Brain pericyte (primary cell): ENCODE measurements at regions not wholly inside any gene's neighbourhood (a gene's known extent, or its start where the extent isn't known, plus 50 kb on each side); places are given as distances from the start of the nearest gene placed in this dataset.

Experiments used
- DNase-seq: peaks from one replicate; pipeline ENCODE4 v3.0.0-alpha.2; 2012; ENCODE audit warnings: low read depth, low spot score

DNA sequence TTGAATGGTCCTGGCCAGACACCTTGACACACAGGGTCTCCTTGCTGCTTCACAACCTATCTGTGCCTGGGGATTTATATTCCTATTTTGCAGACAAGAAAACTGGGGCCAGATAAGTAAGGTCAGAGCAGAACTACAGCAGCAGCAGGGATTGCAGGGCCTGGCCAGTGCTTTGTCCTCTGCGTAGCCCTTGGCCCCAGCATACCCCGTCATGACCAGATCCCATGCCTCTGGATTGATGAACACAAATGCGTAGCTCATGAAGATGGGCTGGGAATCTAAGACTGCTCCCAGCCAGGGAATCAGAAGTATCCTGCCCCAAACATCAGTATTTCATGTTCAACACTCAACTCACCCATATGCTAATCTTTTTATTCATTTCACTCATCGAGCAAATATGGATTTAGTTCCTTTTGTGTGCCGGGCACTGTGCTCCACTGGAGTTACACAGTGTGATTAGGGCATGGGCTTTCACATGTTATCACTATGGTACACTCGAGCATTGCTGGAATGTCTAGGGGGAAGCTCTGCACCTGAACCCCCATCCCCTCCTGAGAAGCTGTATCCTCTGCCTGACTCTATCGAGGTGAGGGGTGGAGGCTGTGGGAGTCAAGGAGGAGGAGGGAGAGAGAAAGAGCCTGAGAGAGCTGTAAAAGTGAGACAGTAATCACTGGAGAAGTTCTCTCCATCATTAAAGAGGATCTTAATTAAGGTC lies 143.3 kb downstream of the CYP26B1 start:
- no peak for DNase-seq

DNA sequence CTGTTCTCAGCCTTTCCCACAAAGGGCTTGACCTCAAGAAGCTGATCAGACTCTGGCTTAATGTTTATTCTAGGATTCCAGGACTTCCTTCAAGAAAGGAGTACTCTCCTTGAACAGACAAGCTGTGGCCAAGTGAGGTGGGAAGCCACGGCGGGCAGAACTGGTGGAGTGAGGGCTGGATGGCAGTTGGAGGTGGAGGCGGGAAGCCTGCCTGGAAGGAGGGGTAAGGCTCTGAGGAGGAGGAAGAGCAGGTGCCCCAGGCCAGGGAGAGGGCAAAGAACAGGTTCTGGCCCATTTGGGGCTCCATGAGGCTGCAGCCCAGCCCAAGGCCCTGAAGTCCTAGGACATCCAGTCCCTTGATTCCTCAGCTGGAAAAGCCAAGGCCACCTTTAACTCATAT lies 143.9 kb downstream of the CYP26B1 start:
- DNase-seq, result no peak

GRCh38 chr2:72003124-72003523 lies 144.5 kb downstream of the CYP26B1 start:
- DNase-seq, result no peak

- DNase-seq, result no peak
Measured at GRCh38 chr2:72001937-72002690, 145.5 kb downstream of the CYP26B1 start.

- no peak for DNase-seq
Measured at GRCh38 chr2:72000110-72000509, 147.6 kb downstream of the CYP26B1 start.

DNA sequence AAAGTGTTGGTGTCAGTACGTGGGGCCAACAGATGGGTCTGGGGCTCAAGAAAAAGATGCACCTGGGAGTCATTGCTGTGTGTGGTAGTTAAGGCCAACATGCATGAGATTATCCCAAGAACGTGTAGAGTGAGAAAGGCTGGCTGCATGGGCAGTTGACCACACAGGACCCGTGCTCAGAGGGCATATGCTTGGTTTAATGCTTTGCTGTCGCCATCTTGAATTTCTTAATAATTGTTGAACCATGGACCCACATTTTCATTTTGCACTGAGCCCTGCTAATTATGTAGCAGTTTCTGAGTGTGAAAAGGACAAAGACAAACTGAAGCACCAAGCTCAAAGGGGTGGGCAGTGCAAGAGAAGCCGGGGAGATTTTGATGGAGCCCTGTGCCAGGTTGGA lies 148.1 kb downstream of the CYP26B1 start:
- DNase-seq, result no peak

DNA sequence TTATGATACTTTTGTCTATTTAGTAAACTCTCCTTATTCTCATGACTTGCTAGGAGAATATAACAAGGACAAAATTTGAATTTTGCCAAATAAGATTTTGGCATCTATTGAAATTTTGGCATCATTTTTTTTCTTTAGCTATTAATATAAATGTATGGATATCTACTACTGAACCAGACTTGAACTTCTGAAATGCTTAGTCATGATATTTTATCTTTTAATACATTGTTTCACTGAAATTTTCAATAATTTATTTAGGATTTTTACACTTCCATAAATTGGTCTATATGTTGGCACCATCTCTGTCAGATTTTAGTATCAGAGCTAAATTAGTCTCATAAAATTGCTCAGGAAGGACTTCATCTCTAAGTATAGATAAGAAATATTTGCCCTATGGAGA lies 149.8 kb downstream of the CYP26B1 start:
- no peak for DNase-seq

DNA sequence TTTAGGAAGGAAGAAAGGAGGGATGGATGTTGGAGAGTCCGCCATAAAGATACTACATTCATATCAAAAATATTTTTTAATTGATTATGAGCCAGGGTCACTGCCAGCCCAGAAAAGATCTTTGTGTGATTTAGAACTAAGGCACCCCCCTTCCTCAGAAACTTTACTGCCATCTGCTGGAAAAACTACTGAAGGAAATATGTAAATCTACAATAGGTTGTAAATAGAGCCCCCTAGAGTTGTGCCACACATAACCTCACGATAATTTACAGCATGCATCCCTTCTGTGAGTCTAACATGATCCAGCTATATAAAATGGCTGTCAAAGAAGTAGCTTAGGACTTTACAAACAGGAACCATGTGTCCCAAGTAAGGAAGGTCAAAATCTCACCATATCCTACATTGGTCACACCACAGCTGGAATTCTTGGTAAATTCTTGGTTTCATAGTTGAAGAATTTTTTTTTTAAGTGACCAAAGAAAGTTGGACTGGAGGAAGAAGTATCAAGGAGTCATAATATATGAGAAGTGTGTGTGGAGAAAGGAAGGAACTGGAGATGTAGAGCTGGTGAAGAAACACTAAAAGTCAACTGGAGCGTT lies 152.5 kb downstream of the CYP26B1 start:
- DNase-seq, result no peak

DNA sequence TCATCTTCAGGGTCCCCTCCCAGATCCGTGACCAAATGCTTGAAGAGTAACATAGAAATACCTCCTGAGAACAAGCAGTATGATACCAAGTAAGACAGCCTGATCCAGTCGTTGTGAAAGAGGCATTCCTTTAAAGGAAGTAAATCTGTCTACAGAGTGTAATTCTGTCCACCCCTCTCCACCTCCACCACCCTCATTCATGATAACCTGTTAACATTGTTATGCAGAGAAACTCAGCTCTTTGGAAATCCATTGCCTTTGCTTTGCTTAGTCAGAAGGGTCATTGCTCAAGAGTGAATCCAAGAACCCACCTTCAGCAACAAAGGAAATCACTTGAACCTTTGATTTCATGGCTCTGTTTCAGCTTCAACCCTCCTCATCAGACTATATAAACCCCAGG lies 155.6 kb downstream of the CYP26B1 start:
- no peak for DNase-seq

- DNase-seq, result no peak
Measured at GRCh38 chr2:71991397-71991796, 156.3 kb downstream of the CYP26B1 start.

- no peak for DNase-seq
Measured at GRCh38 chr2:71990826-71991225, 156.8 kb downstream of the CYP26B1 start.

GRCh38 chr2:71990122-71990521 lies 157.5 kb downstream of the CYP26B1 start:
- DNase-seq, result no peak

GRCh38 chr2:71989671-71990070 lies 158.0 kb downstream of the CYP26B1 start:
- DNase-seq, result no peak

DNA sequence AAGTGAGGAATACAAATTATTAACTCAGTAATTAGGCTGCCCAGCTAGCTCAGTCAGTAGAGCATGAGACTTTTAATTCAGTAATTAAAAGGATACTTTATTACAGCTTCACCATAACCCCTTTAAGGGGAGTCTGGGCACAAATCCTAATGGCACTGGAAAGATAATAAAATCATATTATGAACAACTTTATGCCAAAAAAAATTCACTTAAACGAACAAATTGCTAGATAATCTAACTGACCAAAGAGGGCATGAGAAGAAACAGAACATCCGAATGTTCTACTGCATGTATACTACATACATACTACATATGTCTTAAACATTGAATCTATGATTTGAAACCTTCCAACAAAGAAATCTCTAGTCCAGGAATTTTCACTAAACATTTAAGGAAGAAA lies 159.5 kb downstream of the CYP26B1 start:
- DNase-seq, result no peak

- DNase-seq, result no peak
Measured at GRCh38 chr2:71976685-71977084, 171.0 kb downstream of the CYP26B1 start.

GRCh38 chr2:71974846-71975245 lies 172.8 kb downstream of the CYP26B1 start:
- no peak for DNase-seq

DNA sequence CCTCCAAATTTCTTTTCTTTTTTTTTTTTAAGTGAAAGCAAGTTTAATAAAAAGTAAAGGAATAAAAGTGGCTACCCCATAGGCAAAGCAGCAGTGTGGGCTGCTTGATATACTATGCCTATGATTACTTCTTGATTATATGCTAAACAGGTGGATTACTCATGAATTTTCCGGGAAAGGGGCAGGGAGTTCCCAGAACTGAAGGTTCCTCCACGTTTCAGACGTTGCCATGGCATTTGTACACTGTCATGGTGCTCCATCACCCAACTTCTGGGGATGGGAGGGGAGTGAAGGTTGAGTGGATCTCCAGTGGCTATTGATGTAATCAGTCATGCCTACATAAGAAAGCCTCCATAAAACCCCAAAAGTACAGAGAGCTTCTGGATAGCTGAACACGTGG lies 176.2 kb downstream of the CYP26B1 start:
- DNase-seq, result no peak

DNA sequence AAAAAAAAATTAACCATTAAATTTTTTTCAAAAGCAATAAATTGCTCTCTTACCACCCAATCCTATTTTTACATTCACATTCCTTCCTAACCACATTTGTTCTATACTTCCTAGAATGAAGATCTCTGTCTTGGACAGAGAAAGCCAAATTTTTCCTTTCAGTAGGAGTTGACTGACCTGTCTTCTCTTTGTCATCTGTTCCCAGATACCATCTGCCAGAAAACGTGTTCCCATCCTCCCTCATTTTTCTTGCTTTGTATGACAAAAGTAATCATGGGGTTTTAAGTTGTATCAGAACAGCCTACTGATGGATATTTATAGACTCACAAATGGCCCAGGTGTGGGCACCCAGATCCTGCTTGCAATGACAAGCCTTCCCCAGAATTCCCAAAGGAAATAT lies 182.1 kb downstream of the CYP26B1 start:
- DNase-seq, result no peak

DNA sequence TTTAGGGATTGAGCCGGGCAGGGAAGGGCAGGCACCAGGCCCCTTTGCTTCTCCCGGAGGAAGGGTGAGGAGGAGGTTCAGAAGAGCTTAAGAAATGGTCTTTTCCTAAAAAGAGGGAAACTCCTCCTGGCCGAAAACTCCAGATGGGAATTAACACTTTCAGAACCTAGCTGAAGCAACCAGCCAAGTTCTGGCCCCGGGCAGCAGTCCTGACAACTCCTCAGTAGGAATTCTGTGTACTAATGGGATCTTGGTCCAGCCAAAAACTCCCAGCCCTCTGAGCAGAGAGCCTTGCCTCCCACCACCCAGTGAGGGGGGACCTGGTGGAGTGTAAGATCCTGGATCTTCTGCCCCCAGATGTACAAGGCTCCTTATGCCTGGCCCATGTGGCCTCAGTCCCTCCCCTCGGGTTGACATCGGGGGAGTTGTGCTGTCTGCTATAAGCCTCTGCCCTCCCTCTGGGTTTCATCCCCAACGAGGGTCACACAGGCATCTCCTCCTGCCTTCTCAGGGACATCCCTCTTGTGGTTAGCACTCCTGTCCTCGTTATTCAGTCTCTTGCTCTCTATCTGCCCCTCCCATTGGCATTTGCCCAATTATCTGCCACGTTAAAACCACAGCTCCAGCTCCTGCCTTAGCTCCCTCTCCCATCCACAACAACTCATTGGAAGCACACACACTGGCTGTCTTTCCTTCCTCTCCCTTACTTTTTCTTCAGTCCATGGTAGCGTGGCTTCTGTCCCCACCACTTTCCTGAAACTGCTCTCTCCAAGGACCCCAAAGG lies 184.6 kb downstream of the CYP26B1 start:
- no peak for DNase-seq

GRCh38 chr2:71962350-71962749 lies 185.3 kb downstream of the CYP26B1 start:
- DNase-seq, result no peak

DNA sequence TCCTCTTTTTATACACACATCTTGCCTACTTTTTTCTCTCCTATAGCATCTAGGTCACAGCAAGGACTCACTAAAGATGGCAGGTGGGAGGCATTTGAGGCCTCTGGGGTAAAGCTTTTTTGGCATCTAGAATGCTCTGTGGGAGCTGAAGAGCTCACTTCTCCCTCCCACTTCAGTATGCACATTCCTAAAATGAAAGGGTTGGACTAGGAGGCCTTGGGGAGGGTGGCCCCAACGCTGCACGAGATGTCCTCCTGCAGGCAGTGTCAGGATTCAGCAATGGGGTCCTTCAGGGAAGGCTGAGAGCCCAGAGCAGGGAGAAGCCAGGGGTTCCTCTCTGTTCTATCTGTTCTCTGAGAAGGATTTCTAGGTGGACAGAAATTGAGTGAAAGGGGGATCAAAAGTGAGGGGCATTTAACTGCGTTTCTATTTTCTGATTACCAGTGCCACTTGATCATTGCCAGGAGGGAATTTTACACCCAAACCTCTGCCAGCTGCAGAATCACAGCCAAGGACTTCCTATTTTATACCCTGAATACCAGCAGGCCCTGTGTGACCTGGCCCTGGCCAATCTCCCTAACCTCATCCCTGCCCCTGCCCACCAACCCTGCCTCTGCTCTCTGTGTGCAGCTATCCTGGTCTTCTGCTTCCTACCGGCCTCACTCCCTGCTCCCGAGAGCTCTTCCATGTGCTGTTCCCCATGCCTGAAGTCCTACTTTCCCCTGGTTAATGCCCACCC lies 186.2 kb downstream of the CYP26B1 start:
- DNase-seq, result no peak
